Body of pancreas (tissue), 4 donors: ENCODE measurements at regions not wholly inside any gene's neighbourhood (a gene's known extent, or its start where the extent isn't known, plus 50 kb on each side); places are given as distances from the start of the nearest gene placed in this dataset.
"Not testable (repeated sequence)": the region's sequence is repeated elsewhere in the genome, so short reads cannot be mapped to it uniquely, and the experiment has no call there.

Source experiments
- POLR2A ChIP-seq, 3 donors: fragments of 450-650 bp; IDR thresholded peaks; one replicate each; pipeline ENCODE4 v1.6.1; 2016; ENCODE audit warnings: antibody characterized with exemption in 3 of 3, mild to moderate bottlenecking in 2 of 3
- TF ChIP-seq, protein P1 (sequence below), 7 experiments: fragments of 450-650 bp in 4 of 7; fragments of 200-600 bp in 3 of 7; sonication (generic) in 3 of 7; IDR thresholded peaks; one replicate each; pipeline ENCODE4 v1.5.1; 2016 to 2019; ENCODE audit warnings: antibody characterized with exemption in 7 of 7

DNA sequence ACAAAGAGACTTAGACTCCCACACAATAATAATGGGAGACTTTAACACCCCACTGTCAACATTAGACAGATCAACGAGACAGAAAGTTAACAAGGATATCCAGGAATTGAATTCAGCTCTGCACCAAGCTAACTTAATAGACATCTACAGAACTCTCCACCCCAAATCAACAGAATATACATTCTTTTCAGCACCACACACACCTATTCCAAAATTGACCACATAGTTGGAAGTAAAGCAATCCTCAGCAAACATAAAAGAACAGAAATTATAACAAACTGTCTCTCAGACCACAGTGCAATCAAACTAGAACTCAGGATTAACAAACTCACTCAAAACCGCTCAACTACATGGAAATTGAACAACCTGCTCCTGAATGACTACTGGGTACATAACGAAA, 68.2 kb upstream of the SKAP2 start:
- TF ChIP-seq, protein P1, sequence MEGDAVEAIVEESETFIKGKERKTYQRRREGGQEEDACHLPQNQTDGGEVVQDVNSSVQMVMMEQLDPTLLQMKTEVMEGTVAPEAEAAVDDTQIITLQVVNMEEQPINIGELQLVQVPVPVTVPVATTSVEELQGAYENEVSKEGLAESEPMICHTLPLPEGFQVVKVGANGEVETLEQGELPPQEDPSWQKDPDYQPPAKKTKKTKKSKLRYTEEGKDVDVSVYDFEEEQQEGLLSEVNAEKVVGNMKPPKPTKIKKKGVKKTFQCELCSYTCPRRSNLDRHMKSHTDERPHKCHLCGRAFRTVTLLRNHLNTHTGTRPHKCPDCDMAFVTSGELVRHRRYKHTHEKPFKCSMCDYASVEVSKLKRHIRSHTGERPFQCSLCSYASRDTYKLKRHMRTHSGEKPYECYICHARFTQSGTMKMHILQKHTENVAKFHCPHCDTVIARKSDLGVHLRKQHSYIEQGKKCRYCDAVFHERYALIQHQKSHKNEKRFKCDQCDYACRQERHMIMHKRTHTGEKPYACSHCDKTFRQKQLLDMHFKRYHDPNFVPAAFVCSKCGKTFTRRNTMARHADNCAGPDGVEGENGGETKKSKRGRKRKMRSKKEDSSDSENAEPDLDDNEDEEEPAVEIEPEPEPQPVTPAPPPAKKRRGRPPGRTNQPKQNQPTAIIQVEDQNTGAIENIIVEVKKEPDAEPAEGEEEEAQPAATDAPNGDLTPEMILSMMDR (IDR thresholded peaks at IDR 0.05), result not testable (repeated sequence)
- TF ChIP-seq POLR2A (IDR thresholded peaks at IDR 0.05), result not testable (repeated sequence)
